ENCODE measurements at regions not wholly inside any gene's neighbourhood (a gene's known extent, or its start where the extent isn't known, plus 50 kb on each side); places are given as distances from the start of the nearest gene placed in this dataset.

DNA sequence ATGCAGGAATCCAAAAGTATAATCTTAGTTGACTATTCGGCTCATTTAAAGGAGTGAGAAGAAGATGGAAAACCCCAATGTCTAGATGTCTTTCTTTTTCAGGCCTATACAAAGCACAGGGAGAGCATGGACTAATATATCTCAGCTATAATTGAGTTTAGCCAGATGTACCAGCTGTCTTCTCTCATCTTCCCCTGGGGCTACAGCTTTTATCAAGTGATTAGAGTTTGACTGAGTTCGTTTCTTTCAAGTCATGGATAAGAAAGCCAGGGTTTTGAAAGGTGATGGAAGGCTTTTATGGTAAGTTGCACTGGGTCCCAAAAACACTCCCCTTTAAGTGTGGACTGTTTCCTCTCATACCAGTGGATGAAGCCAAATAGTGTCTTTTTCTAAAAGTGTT is 1172.8 kb upstream of the TENM4 start:
- in situ Hi-C loops (cut with MboI; ENCODE audit: low sequenced_read_pairs) = no loop called here
- H2BK20ac ChIP-seq (ENCODE audit: low read depth, low read length) = no peak overlapping the region
- no peak overlapping the region for H3K4me2 ChIP-seq (ENCODE audit: low read depth, low read length)
- H3K9me1 ChIP-seq (ENCODE audit: insufficient read depth, low read length) = no peaks in the 10 kb centered on the region
- no peak overlapping the region for H2BK5ac ChIP-seq (ENCODE audit: low read depth, low read length, poor library complexity, severe bottlenecking)
- no peak for TF ChIP-seq FOS (IDR thresholded peaks at IDR 0.05; ENCODE audit: low read depth, low read length)
- TF ChIP-seq SMC3 (IDR thresholded peaks at IDR 0.05; ENCODE audit: low read depth, low read length) = no peak
- no peak for TF ChIP-seq NFE2L2 (IDR thresholded peaks at IDR 0.05; ENCODE audit: low read depth, low read length)
- no peak for TF ChIP-seq CEBPB (IDR thresholded peaks at IDR 0.05; ENCODE audit: low read depth, low read length)
- TF ChIP-seq MAZ (IDR thresholded peaks at IDR 0.05; ENCODE audit: borderline replicate concordance, low read depth, low read length) = no peak
- no peak for TF ChIP-seq BHLHE40 (IDR thresholded peaks at IDR 0.05; ENCODE audit: low read depth, low read length)
- TF ChIP-seq, protein P1, sequence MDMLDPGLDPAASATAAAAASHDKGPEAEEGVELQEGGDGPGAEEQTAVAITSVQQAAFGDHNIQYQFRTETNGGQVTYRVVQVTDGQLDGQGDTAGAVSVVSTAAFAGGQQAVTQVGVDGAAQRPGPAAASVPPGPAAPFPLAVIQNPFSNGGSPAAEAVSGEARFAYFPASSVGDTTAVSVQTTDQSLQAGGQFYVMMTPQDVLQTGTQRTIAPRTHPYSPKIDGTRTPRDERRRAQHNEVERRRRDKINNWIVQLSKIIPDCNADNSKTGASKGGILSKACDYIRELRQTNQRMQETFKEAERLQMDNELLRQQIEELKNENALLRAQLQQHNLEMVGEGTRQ (IDR thresholded peaks at IDR 0.05; ENCODE audit: low read depth, low read length) = no peak
- no peak for TF ChIP-seq RCOR1 (IDR thresholded peaks at IDR 0.05; ENCODE audit: insufficient replicate concordance, low read length)
- TF ChIP-seq, protein P2, sequence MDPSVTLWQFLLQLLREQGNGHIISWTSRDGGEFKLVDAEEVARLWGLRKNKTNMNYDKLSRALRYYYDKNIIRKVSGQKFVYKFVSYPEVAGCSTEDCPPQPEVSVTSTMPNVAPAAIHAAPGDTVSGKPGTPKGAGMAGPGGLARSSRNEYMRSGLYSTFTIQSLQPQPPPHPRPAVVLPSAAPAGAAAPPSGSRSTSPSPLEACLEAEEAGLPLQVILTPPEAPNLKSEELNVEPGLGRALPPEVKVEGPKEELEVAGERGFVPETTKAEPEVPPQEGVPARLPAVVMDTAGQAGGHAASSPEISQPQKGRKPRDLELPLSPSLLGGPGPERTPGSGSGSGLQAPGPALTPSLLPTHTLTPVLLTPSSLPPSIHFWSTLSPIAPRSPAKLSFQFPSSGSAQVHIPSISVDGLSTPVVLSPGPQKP (IDR thresholded peaks at IDR 0.05; ENCODE audit: borderline replicate concordance, low read depth, low read length) = no peak
- TF ChIP-seq, protein P3, sequence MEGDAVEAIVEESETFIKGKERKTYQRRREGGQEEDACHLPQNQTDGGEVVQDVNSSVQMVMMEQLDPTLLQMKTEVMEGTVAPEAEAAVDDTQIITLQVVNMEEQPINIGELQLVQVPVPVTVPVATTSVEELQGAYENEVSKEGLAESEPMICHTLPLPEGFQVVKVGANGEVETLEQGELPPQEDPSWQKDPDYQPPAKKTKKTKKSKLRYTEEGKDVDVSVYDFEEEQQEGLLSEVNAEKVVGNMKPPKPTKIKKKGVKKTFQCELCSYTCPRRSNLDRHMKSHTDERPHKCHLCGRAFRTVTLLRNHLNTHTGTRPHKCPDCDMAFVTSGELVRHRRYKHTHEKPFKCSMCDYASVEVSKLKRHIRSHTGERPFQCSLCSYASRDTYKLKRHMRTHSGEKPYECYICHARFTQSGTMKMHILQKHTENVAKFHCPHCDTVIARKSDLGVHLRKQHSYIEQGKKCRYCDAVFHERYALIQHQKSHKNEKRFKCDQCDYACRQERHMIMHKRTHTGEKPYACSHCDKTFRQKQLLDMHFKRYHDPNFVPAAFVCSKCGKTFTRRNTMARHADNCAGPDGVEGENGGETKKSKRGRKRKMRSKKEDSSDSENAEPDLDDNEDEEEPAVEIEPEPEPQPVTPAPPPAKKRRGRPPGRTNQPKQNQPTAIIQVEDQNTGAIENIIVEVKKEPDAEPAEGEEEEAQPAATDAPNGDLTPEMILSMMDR (conservative IDR thresholded peaks at IDR 0.05; ENCODE audit: low read depth, low read length) = no peak
- no peak for TF ChIP-seq RFX5 (IDR thresholded peaks at IDR 0.05; ENCODE audit: low read depth, low read length)
- no peak for TF ChIP-seq CHD1 (IDR thresholded peaks at IDR 0.05; ENCODE audit: low read depth, low read length)
- TF ChIP-seq MXI1 (IDR thresholded peaks at IDR 0.05; ENCODE audit: borderline replicate concordance, low read depth, low read length) = no peak
- no peak for TF ChIP-seq RAD21 (IDR thresholded peaks at IDR 0.05; ENCODE audit: low read length)
- TF ChIP-seq POLR2A (IDR thresholded peaks at IDR 0.05; ENCODE audit: low read depth, low read length) = no peak
- TF ChIP-seq MAFK (IDR thresholded peaks at IDR 0.05; ENCODE audit: low read depth, low read length) = no peak
- H4K20me1 ChIP-seq (ENCODE audit: insufficient read depth, low read length) = no peaks in the 10 kb centered on the region
- H3K79me1 ChIP-seq (ENCODE audit: low read depth in 1 of 2, low read length in 2 of 2) = no peaks in the 10 kb centered on the region
- H3K56ac ChIP-seq (ENCODE audit: extremely low read depth, insufficient read depth, low read length) = no peak overlapping the region
- CTCF ChIA-PET = no interaction called here
- H3K27ac ChIP-seq (ENCODE audit: insufficient read depth, low read length) = no peak overlapping the region
- H3K4me3 ChIP-seq (ENCODE audit: insufficient read depth, low read depth, low read length) = no peak overlapping the region
- H3K9me3 ChIP-seq (ENCODE audit: control insufficient read depth, insufficient read depth, low read length) = no peaks in the 10 kb centered on the region
- no peak overlapping the region for H2AK5ac ChIP-seq (ENCODE audit: low read depth, low read length)
- no peak overlapping the region for H3K14ac ChIP-seq (replicated peaks; ENCODE audit: low read depth, low read length)
- ATAC-seq (ENCODE audit: low read depth) (no peak), DNase-seq (no peak)
- no TSS peak for BruUV-seq (replicated peaks)
- dilution Hi-C loops (cut with HindIII; ENCODE audit: low sequenced_read_pairs, unreplicated experiment) = no loop called here
- H3K23ac ChIP-seq (ENCODE audit: low read depth, low read length) = no peak overlapping the region
- WGBS, 2 experiments (ENCODE audit: extremely low coverage in 2 of 2, insufficient read length in 1 of 2) = no CpG with 5 or more reads among the region's 2 CpGs
- no peaks in the 10 kb centered on the region for H3K36me3 ChIP-seq (ENCODE audit: control insufficient read depth, insufficient read depth, low read length)
- H2BK120ac ChIP-seq (ENCODE audit: low read depth, low read length) = no peak overlapping the region
- no peak overlapping the region for H4K91ac ChIP-seq (ENCODE audit: insufficient read depth, low read depth, low read length)
- no peak overlapping the region for H2AK9ac ChIP-seq (replicated peaks; ENCODE audit: low read depth, low read length, poor library complexity)
- no peak overlapping the region for H3K4ac ChIP-seq (ENCODE audit: low read depth, low read length)
- H4K5ac ChIP-seq (ENCODE audit: low read depth, low read length) = no peak overlapping the region
- H4K8ac ChIP-seq (ENCODE audit: low read depth in 2 of 2, low read length in 2 of 2) = no peak overlapping the region
- H3K27me3 ChIP-seq (ENCODE audit: control insufficient read depth, insufficient read depth, low read length) = no peaks in the 10 kb centered on the region
- H3K9ac ChIP-seq (ENCODE audit: low read depth, low read length) = no peak overlapping the region
- intact Hi-C loops (cut with micrococcal nuclease) = no loop called here
- no peak overlapping the region for H2AFZ ChIP-seq (replicated peaks; ENCODE audit: low read length, poor library complexity)
- H3K18ac ChIP-seq (ENCODE audit: low read depth, low read length) = no peak overlapping the region
- POLR2A ChIA-PET (ENCODE audit: unreplicated experiment) = no interaction called here
- H3K4me1 ChIP-seq (ENCODE audit: control insufficient read depth, insufficient read depth, low read length) = no peaks in the 10 kb centered on the region
- H2BK15ac ChIP-seq (ENCODE audit: low read depth, low read length) = no peak overlapping the region
